G401 (cell line): ENCODE measurements at regions not wholly inside any gene's neighbourhood (a gene's known extent, or its start where the extent isn't known, plus 50 kb on each side); places are given as distances from the start of the nearest gene placed in this dataset.

Experiments
- DNase-seq: peaks from one replicate; pipeline ENCODE4 v3.0.0-alpha.2; 2015; ENCODE audit warnings: low spot score
- in situ Hi-C: cut with HindIII; loops from 2 replicates; pipeline ENCODE4 v1.10.0; 2016; ENCODE audit warnings: low sequenced_read_pairs, mixed read lengths

- DNase-seq, result no peak
- in situ Hi-C loops, result no loop called here
Measured at GRCh38 chr2:153133716-153134115, 344.8 kb downstream of the RPRM start.

DNA sequence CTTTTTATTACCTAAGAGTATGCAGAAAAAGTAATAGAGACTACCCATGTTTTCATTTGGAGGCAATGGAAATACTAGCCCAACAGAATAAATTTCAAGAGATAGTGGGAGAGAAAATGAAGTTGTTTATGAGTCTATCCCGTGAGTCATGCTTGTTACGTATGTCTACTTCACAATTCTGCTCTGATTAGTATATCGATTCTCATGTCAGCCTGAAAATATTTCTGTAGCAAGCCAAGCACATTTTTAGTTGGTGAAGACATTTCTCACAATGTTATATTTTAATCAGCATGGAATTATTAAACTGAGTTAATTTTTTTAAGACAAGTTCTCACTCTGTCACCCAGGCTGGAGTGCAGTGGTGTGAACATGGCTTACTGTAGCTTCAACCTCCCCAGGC, 346.1 kb downstream of the RPRM start:
- in situ Hi-C loops, result no loop called here
- no peak for DNase-seq

DNA sequence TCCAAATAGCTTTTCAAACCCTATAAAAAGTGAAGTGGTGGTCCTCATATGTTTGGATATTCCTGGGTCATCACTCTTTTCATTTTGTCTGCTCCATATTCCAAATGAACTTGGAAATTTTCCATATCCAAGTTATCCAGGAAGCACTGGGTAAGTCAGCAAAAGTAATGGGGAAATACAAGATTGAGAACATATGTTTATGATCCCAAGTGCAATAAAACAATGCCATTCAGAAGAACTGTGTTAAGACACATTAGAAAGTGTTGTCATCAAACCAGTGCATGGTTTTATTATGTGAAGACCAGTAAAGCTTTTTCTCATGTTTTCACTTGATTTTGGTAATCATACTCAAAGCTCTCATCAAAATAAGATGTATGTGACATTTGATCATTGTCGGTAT, 363.4 kb downstream of the RPRM start:
- no peak for DNase-seq
- in situ Hi-C loops, result no loop called here

DNA sequence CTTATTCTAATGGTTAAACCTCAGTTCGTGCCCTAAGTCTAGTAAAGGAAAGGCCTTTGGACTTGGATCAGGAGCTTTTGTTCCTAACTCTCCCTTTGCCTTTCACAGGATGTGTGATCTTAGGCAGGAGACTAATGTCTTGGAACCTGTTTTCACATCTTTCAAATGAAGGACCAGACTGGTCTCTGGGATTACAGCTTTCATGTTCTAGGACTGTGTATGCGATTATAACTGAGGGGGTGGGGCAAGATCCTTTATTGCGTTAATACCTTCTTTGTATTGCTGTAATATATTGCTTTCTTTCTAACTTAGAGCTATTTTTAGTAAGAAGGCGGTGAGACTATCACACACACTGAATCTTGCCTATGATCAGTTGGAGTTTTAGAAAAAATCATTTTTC, 368.1 kb downstream of the RPRM start:
- DNase-seq, result no peak
- in situ Hi-C loops, result no loop called here

DNA sequence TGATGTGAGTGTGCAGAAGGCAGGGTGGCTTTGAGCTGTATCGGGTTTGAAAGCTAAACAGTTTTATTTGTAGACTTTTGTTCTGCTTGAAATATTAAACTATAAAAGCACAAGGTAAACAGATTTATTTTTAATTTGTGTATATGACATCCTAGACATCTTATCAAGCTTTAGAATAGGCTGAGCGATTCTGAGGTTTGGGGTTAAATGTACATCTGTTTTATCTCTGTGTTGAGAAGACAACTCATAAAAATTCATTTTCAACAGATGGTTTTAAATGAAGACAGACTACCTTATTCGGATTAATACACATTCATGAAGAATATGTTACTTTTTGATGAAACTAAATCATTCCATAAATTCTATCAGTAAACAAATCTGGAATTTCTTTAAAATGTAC, 368.8 kb downstream of the RPRM start:
- in situ Hi-C loops, result no loop called here
- no peak for DNase-seq

DNA sequence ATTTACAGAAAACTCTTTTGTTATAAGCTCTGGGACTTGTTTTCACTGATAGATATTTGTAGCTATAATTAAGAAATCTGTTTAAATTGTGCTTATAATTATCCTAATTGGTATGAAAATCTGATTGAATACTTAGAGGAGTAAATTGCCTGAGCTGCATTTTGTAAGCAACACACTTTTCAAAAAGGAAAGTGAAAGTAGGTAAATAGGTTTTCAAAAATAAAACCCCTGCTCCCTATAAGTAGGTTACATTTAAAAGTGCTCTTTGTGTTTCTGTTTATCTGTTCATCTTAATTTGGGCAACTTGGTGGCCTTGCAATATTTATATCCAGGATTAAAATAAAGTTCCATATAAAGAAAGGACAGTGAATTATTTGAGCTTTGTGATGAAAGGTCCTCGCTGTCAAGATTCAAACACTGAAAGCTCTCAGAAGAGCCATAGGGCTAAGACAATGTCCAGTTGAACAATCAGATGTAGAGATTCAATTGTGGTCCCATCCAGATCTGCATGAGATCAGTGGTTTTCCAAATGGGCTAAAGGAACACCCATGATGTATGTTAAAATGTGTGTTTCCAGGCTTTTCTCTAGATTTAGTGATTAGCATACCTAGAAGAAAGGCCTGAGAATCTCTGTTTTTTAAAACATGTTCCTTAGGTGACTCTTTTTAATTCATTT, 371.6 kb downstream of the RPRM start:
- no peak for DNase-seq
- in situ Hi-C loops, result no loop called here

DNA sequence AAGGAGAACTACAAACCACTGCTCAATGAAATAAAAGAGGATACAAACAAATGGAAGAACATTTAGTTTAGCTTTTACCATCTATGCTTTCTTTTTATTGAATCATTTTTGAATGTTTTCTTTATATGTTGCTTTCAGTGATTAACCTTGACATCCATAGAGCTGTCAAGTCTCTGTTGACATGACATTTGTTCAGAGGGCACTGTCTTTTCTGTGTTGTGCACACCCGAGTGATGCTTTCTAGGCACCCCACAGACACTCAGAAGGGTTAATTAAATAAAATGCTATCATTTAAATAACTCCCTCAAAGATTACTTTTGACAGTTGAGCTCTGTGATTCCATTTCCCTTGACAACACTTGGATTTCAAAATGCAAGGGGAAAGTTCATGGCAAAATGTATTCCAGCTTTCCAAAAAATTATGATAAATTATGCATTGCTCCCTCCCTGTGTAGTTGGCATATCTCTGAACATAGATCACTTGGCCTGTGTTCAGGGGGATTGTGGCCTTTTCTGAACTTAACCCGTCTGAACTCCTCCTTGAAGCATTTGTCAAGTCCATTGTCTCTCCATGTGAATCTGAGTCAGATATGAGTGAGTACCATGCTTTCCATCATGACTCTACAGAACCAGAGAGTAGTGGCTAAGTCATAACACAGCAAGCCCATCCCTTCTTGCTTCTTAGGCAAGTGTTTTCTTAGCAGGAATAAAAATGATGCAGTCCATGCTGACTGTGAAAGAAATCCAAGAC, 372.6 kb downstream of the RPRM start:
- DNase-seq, result no peak
- in situ Hi-C loops, result no loop called here

- no peak for DNase-seq
- in situ Hi-C loops, result no loop called here
Measured at GRCh38 chr2:153101187-153101586, 377.4 kb downstream of the RPRM start.

DNA sequence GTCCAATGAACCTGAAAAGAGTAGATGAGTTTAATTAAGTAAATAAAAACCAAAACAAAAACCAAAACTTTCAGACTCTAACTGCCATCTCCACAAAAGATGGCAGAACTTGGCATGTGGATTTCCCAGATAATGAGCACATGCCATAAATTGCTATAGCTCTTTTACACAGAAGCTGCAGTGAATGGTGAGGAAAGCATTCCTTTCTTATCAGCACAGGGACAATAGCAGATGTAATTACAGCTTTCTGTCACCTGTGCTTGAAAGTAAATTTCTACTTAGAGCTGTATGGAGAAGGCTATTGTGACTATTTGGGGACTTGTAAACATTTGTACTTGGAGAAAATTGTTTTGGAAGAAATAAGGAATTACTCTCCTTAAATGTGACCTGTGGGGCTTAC, 378.4 kb downstream of the RPRM start:
- in situ Hi-C loops, result no loop called here

DNA sequence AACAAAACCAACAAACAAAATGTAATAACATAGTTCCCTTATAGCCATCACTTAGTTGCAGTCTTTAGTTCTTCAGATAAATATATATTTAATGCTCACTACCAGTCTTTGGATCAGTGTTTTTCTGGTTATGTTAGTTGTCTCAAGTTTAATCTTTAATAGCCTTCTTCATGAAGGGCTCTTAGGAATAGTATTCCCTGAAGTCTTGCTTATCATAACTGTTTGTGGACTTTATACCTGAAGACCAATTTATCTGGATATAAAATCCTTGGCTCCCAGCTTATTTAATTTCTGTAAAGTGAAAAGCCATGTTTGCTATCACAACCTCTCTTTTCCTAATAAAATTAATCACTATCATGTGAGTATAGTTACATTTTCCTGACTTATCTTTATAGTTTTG, 379.7 kb downstream of the ARL6IP6 start:
- in situ Hi-C loops, result no loop called here
- no peak for DNase-seq

More for the DNA sequence above, 378.4 kb downstream of the RPRM start:
- DNase-seq, result no peak

- no peak for DNase-seq
- in situ Hi-C loops, result no loop called here
Measured at GRCh38 chr2:153096272-153096671, 377.9 kb downstream of the ARL6IP6 start.

- DNase-seq, result no peak
- in situ Hi-C loops, result no loop called here
Measured at GRCh38 chr2:153091344-153091743, 372.9 kb downstream of the ARL6IP6 start.

GRCh38 chr2:153079315-153079714, 360.9 kb downstream of the ARL6IP6 start:
- DNase-seq, result no peak
- in situ Hi-C loops, result no loop called here

- in situ Hi-C loops, result no loop called here
- no peak for DNase-seq
Measured at GRCh38 chr2:153077311-153077710, 358.9 kb downstream of the ARL6IP6 start.

DNA sequence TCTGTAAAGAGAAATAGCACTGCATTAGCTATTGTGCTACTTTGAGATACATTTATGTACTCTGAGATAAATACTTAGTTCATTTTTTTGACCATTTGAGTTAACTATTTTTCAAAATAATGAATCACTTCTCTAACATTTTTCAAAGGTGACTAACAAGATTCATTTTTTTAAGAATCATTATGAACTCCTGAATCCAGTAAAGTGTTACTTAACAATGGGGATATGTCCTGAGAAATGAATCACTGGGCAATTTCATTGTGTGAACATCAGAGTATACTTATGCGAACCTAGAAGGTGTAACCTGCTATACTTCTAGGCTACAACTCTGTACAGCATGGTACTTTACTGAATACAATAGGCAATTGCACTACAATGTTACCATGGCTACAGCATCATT, 355.8 kb downstream of the ARL6IP6 start:
- in situ Hi-C loops, result no loop called here
- no peak for DNase-seq

DNA sequence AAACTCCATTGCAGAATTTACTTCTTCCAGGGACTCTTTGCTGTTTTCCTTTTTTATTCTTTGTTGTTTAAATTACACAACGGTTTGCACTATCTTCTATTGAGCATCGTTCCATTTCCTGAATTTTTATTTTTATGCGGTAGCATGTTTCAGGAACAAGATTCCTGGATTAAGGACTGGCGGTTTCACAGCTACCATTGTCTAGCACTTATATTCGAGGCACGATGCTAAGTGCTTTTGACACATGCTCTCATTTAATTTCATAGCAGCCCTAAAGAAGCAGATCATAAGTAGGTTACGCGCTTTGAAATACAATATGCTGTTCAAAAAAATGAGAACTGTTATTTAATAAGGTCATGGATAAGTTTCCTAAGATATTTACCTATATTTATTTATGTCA, 354.4 kb downstream of the ARL6IP6 start:
- in situ Hi-C loops, result no loop called here
- DNase-seq, result no peak

- in situ Hi-C loops, result no loop called here
- no peak for DNase-seq
Measured at GRCh38 chr2:153072077-153072476, 353.7 kb downstream of the ARL6IP6 start.

DNA sequence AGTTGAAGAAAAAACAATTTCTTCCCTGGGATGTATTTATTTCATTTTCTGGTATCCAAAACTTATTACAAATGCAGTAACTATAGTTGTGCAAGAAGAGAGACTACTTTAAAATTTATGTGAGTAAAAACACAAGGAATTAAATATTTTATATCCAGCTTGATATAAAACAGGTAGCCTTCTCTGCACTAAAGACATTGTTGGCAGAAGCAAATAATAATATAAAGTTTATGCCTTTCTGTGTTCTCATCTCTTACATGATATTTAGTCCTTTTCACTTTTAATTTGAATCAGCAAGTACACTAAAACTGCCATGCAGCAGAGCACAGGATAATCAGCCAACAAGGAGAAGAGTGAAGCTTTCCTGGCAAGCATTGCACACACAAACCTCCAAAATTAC, 352.7 kb downstream of the ARL6IP6 start:
- DNase-seq, result no peak
- in situ Hi-C loops, result no loop called here

DNA sequence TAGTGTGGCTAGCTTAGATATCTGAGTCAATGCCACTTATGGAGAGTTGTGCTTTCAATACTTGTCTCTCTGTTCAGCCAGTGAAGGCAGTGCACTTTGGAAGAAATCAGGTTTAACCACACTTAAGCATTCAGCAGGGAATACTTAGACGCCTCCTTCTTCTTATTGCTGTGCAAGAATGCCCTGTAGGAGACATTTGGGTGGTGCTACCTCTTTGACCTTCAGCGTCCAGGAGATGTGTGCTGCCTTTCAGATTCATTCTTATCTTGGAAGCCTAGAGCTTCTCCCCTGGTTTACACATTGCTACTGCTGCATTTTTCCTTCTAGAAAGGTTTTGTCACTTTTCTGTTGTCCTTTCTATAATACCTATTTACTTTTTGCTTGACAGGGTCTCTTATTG, 350.5 kb downstream of the ARL6IP6 start:
- in situ Hi-C loops, result no loop called here
- DNase-seq, result no peak

DNA sequence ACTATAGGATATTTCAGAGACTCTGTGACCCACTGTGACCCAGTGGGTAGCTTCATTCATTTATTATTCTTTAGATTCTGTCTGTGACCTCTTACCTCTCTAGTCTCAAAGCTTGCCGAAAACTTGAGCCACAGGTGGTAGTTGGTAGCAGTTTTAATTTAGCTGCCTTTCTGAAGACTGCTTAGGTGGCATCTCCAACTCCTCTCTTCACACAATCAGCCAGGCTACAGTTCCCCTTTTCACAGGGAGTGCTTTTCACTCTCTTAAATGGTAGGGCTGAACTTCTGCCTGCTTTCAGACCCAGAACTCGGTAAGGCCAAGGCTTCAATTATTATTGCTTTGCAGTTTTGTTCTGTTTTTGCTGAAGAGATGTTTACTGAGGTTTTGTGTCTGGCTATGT, 349.6 kb downstream of the ARL6IP6 start:
- in situ Hi-C loops, result no loop called here
- DNase-seq, result no peak
